Activated CD4-positive, alpha-beta T cell treated with anti-CD3 and anti-CD28 coated beads, Interleukin-2, amount 50 U/mL, for 16 hours (primary cell): ENCODE measurements at regions not wholly inside any gene's neighbourhood (a gene's known extent, or its start where the extent isn't known, plus 50 kb on each side); places are given as distances from the start of the nearest gene placed in this dataset.
"Not testable (repeated sequence)": the region's sequence is repeated elsewhere in the genome, so short reads cannot be mapped to it uniquely, and the experiment has no call there.

Experiments
- DNase-seq: peaks from one replicate; pipeline ENCODE4 v3.0.0-alpha.2; 2020

DNA sequence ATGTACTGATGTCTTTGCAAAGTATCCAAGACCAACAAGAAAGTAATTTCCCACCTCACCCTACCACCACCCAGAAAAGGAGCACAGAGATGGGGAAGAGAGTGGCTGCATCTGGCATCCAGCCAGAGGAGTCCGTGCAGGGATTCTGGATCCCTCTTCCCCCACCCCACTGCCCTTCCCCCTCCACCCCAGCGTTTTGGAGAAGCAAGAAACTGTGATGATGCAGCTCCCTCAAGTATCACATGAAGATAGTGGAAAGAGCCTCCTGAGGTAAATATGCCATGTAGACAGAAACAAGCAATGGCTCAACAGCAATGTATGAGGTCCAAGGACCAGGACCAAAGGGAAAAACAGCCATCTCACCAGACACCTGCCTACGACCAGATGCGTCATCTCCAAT is 153.8 kb downstream of the DEPDC1B start:
- no peak for DNase-seq

DNA sequence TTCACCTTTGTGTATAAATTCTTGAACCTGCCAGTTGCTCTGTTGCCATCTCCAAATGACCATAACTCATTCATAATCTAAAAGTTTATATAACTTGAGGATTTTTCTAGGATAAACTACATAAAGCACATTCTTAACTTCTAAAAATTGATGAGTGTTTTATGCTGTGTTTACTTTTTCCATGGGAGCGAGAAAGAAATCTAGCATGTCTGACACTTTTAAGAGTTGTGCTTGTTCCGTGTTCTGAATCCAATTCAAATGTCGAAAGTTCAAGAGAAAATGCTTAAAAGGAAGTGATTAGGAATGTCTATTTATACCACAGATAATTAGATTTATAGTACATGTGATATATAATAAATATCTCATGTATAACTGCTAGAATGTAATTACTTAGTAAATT is 154.4 kb downstream of the DEPDC1B start:
- DNase-seq = no peak

DNA sequence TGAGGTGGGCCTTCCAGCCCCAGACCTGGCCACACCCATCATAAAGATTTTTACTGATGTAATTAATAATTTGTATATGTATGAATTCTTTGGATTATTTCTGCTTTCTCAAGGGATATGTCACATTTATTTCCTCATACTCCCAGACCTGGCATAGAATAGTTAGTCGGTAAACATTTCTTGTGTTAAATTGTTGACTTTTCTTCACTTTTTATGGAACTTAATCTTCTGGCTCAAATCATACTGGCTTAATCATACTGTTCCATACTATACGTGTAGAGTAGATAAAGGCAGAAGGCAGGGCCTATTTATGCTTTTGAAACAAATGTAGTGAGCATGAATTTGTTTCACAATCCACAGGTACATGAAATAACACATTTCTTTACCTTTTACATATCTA is 155.8 kb downstream of the DEPDC1B start:
- no peak for DNase-seq

DNA sequence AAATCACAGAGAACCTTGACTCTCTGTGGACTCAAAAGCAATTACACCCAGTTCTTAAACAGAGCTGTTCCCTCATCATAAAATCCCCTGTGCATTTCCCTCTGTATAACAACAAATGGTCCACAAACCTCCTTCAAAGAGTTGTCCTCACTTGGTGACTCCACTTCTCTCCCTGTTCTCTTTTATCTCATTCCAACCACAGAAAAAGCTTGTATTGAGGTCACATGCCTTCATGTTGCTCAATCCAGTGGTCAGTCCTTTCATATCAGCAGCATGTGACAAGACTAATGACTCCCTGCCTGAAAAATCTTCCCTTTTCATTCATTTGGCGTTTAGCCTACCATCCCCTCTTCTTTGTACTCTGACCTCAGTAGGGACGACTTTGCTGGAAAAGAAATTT is 158.0 kb downstream of the DEPDC1B start:
- DNase-seq = no peak

DNA sequence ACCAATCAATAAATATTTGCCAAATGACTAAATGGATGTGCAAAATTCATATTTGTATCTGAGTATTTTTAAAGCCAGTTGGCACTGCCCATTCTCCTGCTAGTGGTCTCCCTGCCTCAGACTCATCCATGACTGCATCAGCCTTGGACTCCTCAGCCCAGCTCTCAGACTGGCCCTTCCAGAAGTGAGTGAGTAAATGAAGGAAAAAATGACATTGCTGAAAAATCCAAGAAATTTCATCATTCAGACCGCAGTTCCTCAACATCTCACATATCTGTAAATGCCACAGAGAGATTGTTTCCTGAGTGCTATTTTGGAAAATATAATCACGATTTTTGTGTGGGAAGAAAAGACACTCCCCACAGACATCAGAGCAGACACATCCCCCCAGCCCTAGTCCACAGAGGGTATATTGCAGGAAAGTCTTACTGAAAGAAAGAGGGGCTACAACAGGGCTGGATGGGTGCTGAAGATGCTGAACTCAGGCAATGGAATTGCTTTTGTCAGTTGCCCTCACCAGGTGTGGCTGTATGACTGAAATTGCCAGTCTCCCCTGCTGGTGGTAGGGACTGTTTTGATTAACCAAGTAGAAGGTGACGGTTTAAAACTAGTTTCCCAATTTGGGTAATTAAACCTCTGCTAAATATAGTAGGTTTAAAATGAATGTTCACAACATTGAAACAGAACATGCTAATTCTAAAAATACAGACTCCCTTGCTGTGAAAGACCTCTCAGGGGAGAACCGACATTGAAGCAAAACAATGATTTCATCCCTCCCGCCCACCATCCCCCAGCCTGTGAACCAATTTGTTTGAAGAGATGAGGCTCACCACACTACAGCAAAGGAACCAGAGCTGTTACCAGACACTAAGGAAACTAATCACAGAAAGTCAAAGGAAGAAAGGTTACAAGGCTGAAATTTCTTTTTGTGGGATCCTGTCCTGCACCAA is 158.8 kb downstream of the DEPDC1B start:
- no peak for DNase-seq

DNA sequence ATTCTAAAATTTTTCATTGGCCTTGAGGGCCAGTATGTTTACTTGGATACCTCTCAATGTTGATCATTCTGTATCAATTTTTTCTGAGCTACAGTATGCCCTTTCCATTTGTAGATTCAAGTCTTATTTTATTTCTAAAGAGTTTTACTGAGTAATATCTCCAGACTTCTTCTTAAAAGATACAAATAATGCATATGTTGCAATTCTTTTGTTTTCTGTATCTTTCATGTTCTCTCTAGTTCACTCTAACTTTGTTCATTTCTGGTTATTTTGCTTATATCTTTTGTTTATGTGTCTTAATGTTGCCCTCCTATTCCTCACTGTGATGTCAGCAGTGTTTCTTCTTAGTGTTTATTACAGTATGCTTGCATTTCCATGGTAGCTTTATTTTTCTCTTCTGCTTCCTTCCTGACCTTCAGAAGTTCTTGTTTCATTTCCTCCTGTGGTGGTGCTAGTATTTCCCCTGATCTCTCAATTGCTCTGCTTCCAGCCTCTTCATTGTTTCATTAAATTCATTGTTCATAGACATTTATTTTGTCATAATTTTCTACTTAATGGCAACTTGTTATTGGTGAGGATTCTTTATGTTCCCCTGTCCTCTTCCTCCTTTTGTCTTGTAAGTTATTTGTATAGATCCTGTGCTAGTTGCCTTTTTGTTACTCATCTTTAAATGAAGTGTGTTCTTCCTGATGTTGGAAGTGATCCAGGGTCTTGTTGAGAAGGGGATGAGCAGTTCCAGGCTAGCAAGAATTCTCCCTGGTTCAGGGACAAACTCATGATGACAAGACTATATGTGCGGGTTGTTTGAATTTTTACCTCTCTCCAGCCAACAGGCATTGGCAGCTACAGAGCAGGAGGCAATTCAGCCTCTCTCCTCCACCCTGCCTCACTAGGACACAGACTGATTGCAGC is 160.8 kb downstream of the DEPDC1B start:
- no peak for DNase-seq

DNA sequence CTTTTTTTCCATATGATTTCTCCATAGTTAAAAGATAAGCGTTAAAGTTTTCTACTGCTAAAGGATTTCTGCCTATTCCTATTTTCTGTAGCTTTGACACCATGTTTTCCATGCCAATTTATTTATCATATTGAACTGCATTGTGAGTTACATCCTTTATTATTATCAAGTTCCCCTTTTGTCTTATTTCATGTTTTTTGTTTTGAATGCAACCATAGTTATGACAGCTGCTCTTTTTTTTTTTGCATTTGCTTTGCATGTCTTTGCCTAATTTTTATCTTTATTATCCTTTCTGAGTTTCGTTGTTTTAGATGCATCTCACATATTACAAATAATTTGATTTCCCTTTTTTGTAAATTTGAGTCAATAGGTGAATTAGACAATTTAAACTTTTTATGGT is 161.5 kb downstream of the DEPDC1B start:
- DNase-seq = no peak

DNA sequence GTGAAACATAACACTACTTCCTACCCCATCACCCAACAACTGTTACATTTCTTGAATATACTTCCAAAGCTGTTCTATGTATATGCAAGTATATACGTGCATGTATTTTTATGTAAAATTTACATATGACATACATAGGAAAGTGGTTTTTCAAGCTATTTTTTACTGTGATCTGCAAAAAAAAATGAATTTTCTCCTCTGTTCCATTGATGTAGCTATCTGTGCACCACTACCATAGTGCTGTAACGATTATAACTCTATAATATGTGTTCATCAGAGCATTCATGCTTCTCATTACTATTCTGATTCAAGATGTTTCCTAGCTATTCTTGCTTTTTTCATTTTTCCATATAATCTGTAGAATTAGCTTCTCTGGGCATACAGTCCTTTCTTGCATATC is 164.0 kb downstream of the DEPDC1B start:
- no peak for DNase-seq

DNA sequence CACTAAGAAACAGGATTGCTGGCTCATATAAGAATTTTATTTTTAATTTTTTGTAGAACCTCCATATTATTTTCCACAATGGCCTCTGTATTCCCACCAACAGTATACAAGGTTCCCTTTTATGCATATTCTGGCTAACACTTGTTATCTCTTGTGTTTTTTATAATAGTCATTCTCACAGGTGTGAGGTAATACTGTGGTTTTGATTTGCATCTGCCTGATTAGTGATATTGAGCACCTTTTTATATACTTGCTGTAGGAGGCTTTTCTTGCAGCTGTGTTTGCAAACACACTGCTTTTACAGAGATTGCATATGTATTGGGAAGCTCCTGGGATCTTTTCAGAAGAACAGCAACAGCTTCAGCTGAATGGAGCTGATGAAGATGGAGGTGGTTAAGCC is 164.8 kb downstream of the DEPDC1B start:
- DNase-seq = no peak

DNA sequence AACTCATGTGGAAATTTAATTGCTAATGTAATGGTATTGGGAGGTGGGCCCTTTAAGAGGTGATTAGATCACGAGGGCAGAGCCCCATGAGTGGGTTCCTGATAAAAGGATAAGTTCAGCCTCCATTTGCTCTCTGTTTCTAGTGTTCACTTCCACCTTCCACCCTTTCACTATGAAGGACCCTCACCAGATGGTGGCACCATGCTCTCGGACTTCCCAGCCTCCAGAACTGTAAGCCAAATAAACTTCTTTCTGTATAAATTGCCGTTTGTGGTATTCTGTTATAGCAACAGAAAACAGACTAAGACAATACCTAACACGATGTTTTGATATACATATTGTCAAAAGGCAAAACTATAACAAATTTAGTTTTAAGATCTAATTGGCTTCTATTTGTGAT is 166.2 kb downstream of the DEPDC1B start:
- no peak for DNase-seq

DNA sequence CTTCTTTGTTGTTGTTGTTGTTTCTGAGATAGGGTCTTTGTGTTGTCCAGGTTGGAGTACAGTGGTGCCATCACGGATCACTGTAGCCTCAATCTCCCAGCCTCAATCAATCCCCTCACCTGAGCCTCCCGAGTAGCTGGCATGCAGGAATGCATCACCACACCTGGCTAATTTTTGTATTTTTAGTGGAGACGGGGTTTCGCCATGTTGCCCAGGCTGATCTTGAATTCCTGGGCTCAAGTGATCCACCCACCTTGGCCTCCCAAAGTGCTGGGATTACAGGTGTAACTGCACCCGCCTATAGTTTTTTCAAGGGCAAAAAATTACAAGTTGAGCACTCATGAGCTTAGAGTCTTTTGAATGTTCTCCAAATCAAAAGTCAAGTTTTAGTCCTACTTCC is 167.2 kb downstream of the DEPDC1B start:
- DNase-seq = not testable (repeated sequence)

DNA sequence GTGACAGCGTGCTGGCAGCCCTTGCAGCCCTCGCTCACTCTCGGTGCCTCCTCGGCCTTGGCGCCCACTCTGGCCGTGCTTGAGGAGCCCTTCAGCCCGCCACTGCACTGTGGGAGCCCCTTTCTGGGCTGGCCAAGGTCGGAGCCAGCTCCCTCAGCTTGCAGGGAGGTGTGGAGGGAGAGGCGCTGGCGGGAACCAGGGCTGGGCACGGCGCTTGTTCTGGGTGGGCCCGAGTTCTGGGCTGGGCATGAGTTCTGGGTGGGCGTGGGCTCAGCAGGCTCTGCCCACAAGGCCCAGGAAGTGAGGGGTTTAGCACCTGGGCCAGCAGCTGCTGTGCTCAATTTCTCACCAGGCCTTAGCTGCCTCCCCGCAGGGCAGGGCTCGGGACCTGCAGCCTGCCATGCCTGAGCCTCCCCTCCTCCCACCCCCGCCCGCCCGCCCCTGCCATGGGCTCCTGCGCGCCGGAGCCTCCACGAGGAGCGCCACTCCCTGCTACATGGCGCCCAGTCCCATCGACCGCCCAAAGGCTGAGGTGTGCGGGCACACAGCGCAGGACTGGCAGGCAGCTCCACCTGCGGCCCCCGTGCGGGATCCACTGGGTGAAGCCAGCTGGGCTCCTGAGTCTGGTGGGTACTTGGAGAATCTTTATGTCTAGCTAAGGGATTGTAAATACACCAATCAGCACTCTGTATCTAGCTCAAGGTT is 169.7 kb downstream of the DEPDC1B start:
- not testable (repeated sequence) for DNase-seq

DNA sequence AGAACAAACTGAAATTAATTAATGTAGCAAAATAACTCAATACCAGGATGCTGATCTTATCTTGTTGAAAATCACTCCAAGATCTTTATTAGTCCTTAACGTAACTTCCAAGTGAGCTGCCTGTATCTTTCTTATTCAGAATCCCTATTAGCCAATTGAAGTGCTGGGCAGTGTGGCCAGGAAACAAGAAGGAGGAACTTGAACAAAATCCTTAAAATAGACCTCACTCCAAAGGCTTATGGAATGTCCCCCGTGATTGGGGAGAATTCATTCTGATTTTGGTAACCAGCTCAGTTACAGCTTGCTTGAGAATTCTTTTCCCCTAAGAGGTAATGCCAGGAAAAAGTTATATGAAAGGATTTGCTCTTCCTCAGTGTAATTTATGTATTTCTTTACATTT is 171.0 kb downstream of the DEPDC1B start:
- no peak for DNase-seq

DNA sequence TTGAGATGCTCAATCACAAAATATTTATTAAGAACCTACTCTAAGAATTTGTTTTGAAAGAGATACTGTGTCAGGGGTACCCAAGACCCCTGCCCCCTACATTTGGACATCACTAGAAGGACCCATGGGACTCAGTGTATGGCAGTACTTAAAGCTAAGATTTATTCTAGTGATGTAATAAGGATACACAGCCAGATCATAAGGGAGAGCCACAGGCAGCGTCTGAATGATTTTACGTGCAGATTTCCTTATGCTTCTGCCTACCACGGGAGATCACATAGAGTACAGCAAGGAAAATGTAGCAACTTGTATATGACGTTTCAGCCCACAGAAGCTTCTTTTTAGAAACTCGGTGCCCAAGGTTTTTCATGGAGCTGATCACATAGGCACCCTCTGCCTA is 172.9 kb downstream of the DEPDC1B start:
- DNase-seq = no peak

DNA sequence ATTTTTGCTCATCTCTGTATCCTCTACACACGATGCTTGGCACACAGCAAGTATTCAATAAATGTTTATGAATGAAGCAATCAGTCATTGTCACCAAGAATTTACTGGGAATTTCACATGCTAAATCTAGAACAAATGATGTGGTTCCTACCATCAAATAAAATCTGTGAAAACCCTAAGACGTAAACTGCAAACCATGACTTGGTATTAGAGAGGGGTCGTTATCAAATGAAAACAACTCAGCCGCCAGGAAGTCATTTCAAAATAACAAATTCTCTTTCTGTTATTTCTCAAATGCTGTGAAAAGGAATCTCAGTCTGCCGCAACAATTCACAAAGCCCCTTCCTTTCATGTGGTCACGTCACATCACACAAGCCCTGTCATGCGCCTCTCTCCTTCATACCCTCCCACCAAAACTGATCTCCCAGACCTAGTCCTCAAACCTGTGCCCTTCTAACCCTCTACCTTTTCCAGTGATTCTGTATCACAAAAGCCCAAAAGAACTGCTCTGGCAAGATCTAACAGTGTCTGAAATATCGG is 173.6 kb downstream of the DEPDC1B start:
- no peak for DNase-seq

DNA sequence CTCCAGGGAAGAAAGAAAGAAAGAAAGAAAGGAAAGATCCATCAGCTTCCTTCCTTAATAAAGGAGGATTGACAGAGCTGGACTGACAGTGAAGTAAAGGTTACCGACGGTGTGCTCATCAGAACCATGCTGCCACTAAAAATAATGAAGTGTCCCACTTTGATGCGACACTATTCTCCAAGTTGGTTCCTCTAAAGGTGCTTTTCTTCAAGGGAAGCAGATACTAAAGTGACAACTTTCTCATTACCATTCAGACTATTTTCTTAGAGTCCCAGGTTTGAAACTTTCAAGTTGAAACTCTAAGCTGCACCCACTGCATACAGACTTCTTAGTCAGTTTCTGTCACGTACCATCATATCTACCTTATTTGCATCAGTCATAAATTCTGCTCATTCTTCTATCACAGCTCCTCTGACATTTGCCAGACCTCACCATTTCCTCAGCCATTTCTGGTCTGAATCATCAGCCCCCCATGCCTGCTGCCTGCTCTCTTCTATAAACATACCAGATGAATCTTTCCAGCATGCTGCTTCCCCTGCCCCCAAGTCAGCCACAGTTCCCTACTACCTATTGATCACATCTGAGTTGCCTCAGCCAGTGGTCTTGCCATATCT is 177.6 kb downstream of the DEPDC1B start:
- peak; percentile 5 for DNase-seq

DNA sequence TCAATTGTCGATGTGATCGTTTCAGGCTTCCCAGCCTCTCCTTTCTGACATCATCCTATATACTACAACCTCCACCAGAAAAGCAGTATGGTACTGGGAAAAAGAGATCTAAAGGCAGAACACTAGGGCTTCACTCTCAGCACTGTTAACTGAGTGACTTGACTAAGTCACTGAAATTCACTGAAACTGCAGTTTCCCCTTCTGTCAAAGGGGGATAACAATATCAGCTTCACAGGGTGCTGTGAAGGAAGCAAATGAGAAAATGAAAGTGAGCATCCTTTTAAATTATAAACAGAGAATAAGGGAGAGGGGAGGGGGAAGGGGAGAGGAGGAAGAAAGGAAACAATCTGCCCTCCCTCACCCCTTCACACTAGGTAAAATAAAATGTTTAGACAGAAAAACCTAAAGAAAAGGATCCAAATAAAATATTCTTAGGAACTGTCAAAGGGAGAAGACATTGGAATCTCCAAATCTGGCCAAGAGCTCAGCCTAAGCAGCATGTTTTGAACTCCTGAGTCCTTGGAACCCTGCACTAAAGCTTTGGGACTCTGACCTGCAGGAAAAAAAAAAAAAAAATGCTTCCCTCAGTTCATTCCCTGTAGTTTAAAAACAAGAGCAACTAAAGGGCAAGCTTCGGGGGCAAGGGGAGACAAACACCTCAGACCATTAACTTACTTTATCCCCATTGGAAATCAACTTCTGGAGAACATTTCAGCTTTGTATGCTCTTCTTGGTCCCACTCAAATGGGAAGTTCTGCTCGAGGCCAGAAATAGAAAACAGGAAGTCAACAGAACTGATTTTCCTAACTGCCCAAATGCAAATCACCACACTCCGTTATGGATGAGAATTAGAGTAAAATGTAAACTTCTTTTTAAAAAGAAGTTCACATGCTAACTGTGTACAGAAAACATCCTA is 178.3 kb downstream of the DEPDC1B start:
- DNase-seq = no peak

DNA sequence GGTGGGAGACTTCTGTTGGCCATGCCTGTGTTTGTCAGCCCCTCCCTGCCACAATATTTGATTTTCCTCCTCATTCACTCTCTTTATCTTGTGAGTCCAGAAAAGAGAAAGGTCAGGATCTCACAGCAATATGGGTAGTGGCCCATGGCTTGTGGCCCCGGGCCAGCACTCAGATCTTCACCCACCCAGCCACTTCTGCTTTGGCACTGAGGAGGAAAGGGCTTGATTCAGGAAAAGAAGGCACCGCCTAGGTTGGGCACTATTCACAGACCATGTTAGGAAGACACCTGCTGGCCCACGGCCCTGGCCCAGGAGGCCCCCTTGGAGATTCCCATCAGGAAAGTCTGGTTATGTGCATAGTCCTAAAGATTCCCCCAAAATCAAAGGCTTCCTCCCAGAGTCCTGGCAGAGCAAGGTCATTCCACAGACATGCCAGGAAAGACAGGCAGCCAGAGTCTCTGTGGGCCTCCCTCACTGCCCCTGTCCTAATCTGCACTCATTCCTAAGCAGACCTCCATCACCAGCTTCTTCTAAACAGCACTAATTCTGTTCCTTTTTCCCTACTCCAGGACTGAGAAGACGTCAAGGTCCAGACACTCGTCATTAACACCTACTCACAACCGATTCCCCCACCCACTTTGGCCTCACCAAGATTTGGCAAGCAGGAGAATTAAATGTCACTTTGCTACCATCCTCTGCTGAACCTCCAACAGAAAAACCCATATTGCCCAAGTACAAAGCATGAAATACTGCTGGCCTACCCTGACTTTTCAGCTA is 179.3 kb downstream of the DEPDC1B start:
- no peak for DNase-seq

DNA sequence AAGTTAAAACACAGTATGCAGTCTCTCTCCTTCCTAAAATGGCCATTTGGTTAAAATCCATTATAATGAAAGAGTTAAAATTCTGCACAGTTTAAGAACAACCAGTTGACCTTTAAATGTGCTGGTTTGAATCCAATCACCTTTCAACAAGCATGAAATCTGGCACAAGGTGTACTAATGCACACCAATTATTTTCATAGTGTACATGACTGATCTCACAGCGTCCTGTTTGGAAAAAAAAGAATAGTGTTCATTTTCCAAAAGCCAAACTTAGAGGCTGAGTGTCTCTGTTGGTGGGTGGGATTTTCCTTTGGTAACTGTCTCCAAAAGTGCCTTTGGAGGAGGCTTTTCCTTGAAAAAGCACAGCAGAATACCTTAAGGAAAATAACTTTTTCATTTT is 180.6 kb downstream of the DEPDC1B start:
- no peak for DNase-seq

DNA sequence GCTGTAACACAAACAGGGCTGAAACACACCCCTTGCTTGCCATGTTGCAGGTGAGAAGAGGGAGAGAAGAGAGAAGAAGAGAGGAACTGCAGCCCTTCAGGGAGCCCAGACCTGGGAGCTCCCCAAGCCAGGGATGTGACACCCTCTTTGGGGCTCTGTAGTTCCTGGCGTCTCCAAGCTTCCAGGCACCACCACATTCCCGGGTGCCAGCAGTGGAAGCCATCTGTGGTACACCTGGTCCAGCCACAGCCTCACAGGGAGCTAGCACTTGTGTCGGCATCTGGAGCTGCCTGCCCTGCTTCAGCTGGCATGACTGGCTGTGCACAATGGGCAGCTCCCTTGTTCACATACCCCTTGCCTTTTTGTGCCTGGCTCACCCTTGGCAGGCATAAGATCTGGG is 182.1 kb downstream of the DEPDC1B start:
- DNase-seq = no peak
